Endothelial cell of umbilical vein (primary cell): ENCODE measurements at regions not wholly inside any gene's neighbourhood (a gene's known extent, or its start where the extent isn't known, plus 50 kb on each side); places are given as distances from the start of the nearest gene placed in this dataset.

ENCODE experiments used
- BruUV-seq: library from RNA; stranded (reverse); fragments of 400-500 nt; replicated peaks from 2 replicates; lab custom pipeline; 2021; lab: Mats Ljungman, UMichigan
- CTCF ChIA-PET: fragments of 300-600, 350-600 bp; sonication (Branson Sonifier 250); formaldehyde crosslinking; loops from one replicate; lab custom pipeline; 2021; ENCODE audit warnings: antibody characterized with exemption, inconsistent platforms; lab: Charles Lee
- POLR2A ChIA-PET: fragments of 300-600, 350-600 bp; sonication (Branson Sonifier 250); formaldehyde crosslinking; loops from one replicate; lab custom pipeline; 2021; ENCODE audit warnings: antibody characterized with exemption, inconsistent platforms; lab: Charles Lee
- DNase-seq: peaks from one replicate; pipeline ENCODE4 v3.0.0-alpha.2; 2011; ENCODE audit warnings: low read depth, low spot score
- FAIRE-seq: peaks from 2 replicates; lab custom pipeline; 2011; peaks lifted over from hg19 to GRCh38; lab: Jason Lieb, UNC
- H2AFZ ChIP-seq: 2 replicates; pipeline ENCODE4 v1.6.0; 2012; ENCODE audit warnings: low read depth, low read length, control low read depth, inconsistent platforms
- H3K27ac ChIP-seq: 2 replicates; pipeline ENCODE4 v1.5.1; 2011; ENCODE audit warnings: low read depth, mild to moderate bottlenecking, control low read depth, low read length, moderate library complexity; ENCODE audit not compliant: insufficient read depth
- H3K27me3 ChIP-seq, 2 experiments: 2 replicates each; pipeline versions ENCODE4 v1.6.0 to v1.6.1; 2011; ENCODE audit warnings: low read length in 2 of 2, mixed read lengths in 1 of 2; ENCODE audit not compliant: control insufficient read depth in 2 of 2, insufficient read depth in 2 of 2
- H3K36me3 ChIP-seq, 2 experiments: 2 replicates in 1 of 2; 3 replicates in 1 of 2; pipeline ENCODE4 v1.5.1; 2011; ENCODE audit warnings: low read length in 2 of 2, mild to moderate bottlenecking in 1 of 2, moderate library complexity in 1 of 2; ENCODE audit not compliant: control insufficient read depth in 2 of 2, insufficient read depth in 2 of 2; ENCODE audit errors: extremely low read depth in 1 of 2
- H3K4me1 ChIP-seq: 3 replicates; pipeline ENCODE4 v1.5.1; 2011; ENCODE audit warnings: mild to moderate bottlenecking, low read length; ENCODE audit not compliant: control insufficient read depth, insufficient read depth; ENCODE audit errors: extremely low read depth
- H3K4me2 ChIP-seq: 2 replicates; pipeline ENCODE4 v1.6.1; 2011; ENCODE audit warnings: low read length, control low read depth, mixed read lengths; ENCODE audit not compliant: insufficient read depth
- H3K4me3 ChIP-seq, 3 experiments: fragments of 200-600 bp in 1 of 3; sonication (generic), shearing (Covaris generic) in 1 of 3; replicated peaks in 1 of 3; 2 replicates each; pipeline ENCODE4 v1.5.1; 2011 to 2016; ENCODE audit warnings: control low read depth in 3 of 3, low read length in 3 of 3, mild to moderate bottlenecking in 2 of 3, inconsistent platforms in 1 of 3, low read depth in 1 of 3, moderate library complexity in 1 of 3; ENCODE audit not compliant: insufficient read depth in 1 of 3
- H3K79me2 ChIP-seq: 2 replicates; pipeline ENCODE4 v1.6.0; 2012; ENCODE audit warnings: low read length, inconsistent platforms; ENCODE audit not compliant: control insufficient read depth, insufficient read depth
- H3K9ac ChIP-seq: replicated peaks from 2 replicates; pipeline ENCODE3; 2011; ENCODE audit warnings: low read length, control low read depth; ENCODE audit not compliant: insufficient read depth; ENCODE audit errors: extremely low read depth
- H3K9me1 ChIP-seq: replicated peaks from 3 replicates; pipeline ENCODE4 v1.6.0; 2011; ENCODE audit warnings: mild to moderate bottlenecking, low read length; ENCODE audit not compliant: control insufficient read depth, insufficient read depth; ENCODE audit errors: extremely low read depth
- H3K9me3 ChIP-seq: replicated peaks from 2 replicates; pipeline ENCODE4 v1.5.1; 2012; ENCODE audit warnings: low read length, inconsistent platforms; ENCODE audit not compliant: control insufficient read depth, insufficient read depth
- H4K20me1 ChIP-seq: replicated peaks from 2 replicates; pipeline ENCODE3; 2011; ENCODE audit warnings: mild to moderate bottlenecking, low read length; ENCODE audit not compliant: control insufficient read depth, insufficient read depth; ENCODE audit errors: extremely low read depth
- EZH2 ChIP-seq: IDR thresholded peaks from 2 replicates; pipeline ENCODE4 v1.6.1; 2012; ENCODE audit warnings: borderline replicate concordance, low read depth, mild to moderate bottlenecking, moderate library complexity, low read length, inconsistent platforms; ENCODE audit not compliant: severe bottlenecking
- FOS ChIP-seq: IDR thresholded peaks from 2 replicates; pipeline ENCODE4 v1.6.1; 2011; ENCODE audit warnings: mild to moderate bottlenecking, low read length, moderate library complexity, borderline replicate concordance; ENCODE audit not compliant: insufficient read depth
- GATA2 ChIP-seq: IDR thresholded peaks from 2 replicates; pipeline ENCODE4 v1.7.0; 2011; ENCODE audit warnings: low read depth, mild to moderate bottlenecking, moderate library complexity, mixed read lengths, low read length; ENCODE audit not compliant: insufficient read length, insufficient read depth
- JUN ChIP-seq: IDR thresholded peaks from 2 replicates; pipeline ENCODE4 v1.6.1; 2011; ENCODE audit warnings: borderline replicate concordance, low read depth; ENCODE audit not compliant: insufficient read length, insufficient read depth
- MYC ChIP-seq: IDR thresholded peaks from one replicate; pipeline ENCODE4 v1.6.1; 2011; ENCODE audit warnings: mild to moderate bottlenecking, low read depth, low read length
- POLR2A ChIP-seq: IDR thresholded peaks from 2 replicates; pipeline ENCODE4 v1.6.1; 2012; ENCODE audit warnings: low read depth, mild to moderate bottlenecking, control low read depth, low read length
- POLR2AphosphoS5 ChIP-seq: IDR thresholded peaks from 2 replicates; pipeline ENCODE4 v1.6.1; 2012; ENCODE audit warnings: low read depth, mild to moderate bottlenecking, control low read depth, low read length, moderate library complexity; ENCODE audit not compliant: insufficient read depth
- dilution Hi-C: fragments of 300-500 bp; cut with MboI; formaldehyde crosslinking; loops from one replicate; pipeline ENCODE4 v1.15.0; 2019; ENCODE audit warnings: low sequenced_read_pairs; ENCODE audit not compliant: extremely low pct_ligation_motif_present
- intact Hi-C: fragments of 100-400 bp; cut with micrococcal nuclease; formaldehyde crosslinking; loops from one replicate; pipeline ENCODE4 v1.10.0; 2022
- TF ChIP-seq, protein P1 (sequence below), 2 donors: IDR thresholded peaks; 1 replicate in 1 of 2; 2 replicates in 1 of 2; pipeline ENCODE4 v1.5.1; 2011; ENCODE audit warnings: low read length in 2 of 2, mild to moderate bottlenecking in 2 of 2, moderate library complexity in 2 of 2, control low read depth in 1 of 2, inconsistent platforms in 1 of 2, low read depth in 1 of 2; ENCODE audit not compliant: insufficient read depth in 1 of 2; ENCODE audit errors: extremely low read depth in 1 of 2
- TF ChIP-seq, protein P2 (sequence below): IDR thresholded peaks from 2 replicates; pipeline ENCODE4 v1.6.1; 2011; ENCODE audit not compliant: insufficient read depth, insufficient read length

DNA sequence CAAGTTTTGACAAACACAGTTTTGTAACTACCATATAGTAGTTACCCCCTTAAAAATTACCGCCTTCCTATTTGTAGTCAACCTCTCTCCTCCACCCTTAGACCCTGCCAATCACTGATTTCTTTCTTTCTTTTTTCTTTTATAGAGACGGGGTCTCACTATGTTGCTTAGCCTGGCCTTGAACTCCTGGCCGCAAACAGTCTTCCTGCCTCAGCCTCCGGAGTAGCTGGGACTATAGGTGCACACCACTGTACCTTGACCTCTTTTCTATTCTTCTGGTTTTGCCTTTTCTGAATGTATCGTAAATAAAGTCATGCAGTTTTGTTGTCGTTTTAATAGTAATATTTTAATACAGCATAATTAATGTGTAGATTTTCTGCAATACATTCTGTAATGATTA is 460.3 kb downstream of the EPM2A start:
- Histone ChIP-seq H3K9me3 (no peaks in the 10 kb centered on the region), H2AFZ (no peak overlapping the region), H3K36me3 (no peaks in the 10 kb centered on the region), H3K79me2 (no peaks in the 10 kb centered on the region), H3K4me1 (no peaks in the 10 kb centered on the region), H3K27me3 (no peaks in the 10 kb centered on the region), H4K20me1 (no peaks in the 10 kb centered on the region), H3K9me1 (no peaks in the 10 kb centered on the region), H3K27ac (no peak overlapping the region), H3K9ac (no peak overlapping the region), H3K4me3 (no peak overlapping the region), H3K4me2 (no peak overlapping the region)
- intact Hi-C loops (no loop called here), dilution Hi-C loops (no loop called here)
- TF ChIP-seq JUN (no peak), FOS (no peak), MYC (no peak), POLR2AphosphoS5 (no peak), POLR2A (no peak)
- TF ChIP-seq, protein P1, sequence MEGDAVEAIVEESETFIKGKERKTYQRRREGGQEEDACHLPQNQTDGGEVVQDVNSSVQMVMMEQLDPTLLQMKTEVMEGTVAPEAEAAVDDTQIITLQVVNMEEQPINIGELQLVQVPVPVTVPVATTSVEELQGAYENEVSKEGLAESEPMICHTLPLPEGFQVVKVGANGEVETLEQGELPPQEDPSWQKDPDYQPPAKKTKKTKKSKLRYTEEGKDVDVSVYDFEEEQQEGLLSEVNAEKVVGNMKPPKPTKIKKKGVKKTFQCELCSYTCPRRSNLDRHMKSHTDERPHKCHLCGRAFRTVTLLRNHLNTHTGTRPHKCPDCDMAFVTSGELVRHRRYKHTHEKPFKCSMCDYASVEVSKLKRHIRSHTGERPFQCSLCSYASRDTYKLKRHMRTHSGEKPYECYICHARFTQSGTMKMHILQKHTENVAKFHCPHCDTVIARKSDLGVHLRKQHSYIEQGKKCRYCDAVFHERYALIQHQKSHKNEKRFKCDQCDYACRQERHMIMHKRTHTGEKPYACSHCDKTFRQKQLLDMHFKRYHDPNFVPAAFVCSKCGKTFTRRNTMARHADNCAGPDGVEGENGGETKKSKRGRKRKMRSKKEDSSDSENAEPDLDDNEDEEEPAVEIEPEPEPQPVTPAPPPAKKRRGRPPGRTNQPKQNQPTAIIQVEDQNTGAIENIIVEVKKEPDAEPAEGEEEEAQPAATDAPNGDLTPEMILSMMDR (IDR thresholded peaks at IDR 0.05; ENCODE audit: extremely low read depth in 1 of 2, insufficient read depth in 1 of 2, low read depth in 1 of 2, low read length in 2 of 2) = no peak
- TF ChIP-seq, protein P2, sequence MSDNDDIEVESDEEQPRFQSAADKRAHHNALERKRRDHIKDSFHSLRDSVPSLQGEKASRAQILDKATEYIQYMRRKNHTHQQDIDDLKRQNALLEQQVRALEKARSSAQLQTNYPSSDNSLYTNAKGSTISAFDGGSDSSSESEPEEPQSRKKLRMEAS = no peak
- POLR2A ChIA-PET = no interaction called here
- CTCF ChIA-PET = no interaction called here
- no TSS peak for BruUV-seq
- no peak for FAIRE-seq
- DNase-seq = no peak

DNA sequence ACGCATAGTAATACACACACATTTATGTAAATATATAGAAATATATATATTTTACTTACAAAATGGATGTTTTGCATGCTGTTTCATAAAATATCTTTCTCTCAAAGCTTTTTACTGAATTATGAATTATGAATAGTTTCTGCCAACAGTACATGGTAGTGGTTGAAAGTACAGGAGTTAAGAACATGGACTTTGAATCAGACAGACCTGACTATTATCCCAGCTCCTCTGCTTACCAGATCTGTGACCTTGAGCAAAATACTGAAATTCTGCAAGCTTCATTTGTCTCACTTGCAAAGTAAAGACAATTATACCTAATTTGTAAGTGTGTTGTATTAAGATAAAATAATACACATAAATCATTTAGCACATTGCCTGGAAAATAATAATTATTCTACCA is 459.5 kb downstream of the EPM2A start:
- Histone ChIP-seq H3K4me1 (no peaks in the 10 kb centered on the region), H3K36me3 (no peaks in the 10 kb centered on the region), H3K79me2 (no peaks in the 10 kb centered on the region), H3K9me1 (no peaks in the 10 kb centered on the region), H3K9ac (no peak overlapping the region), H3K9me3 (no peaks in the 10 kb centered on the region), H3K27me3 (no peaks in the 10 kb centered on the region), H3K4me3 (no peak overlapping the region), H3K27ac (no peak overlapping the region), H3K4me2 (no peak overlapping the region), H2AFZ (no peak overlapping the region), H4K20me1 (no peaks in the 10 kb centered on the region)
- ChIA-PET POLR2A (no interaction called here), CTCF (interaction anchor here (0.7 kb wide), 1 partner anchor 21 kb away, joined by 3 read pairs; no protein-coding TSS in a partner anchor)
- DNase-seq = no peak
- BruUV-seq = no TSS peak
- intact Hi-C loops (no loop called here), dilution Hi-C loops (no loop called here)
- FAIRE-seq = no peak
- TF ChIP-seq MYC = no peak
- no peak for TF ChIP-seq GATA2
- TF ChIP-seq JUN = no peak
- TF ChIP-seq FOS = no peak
- TF ChIP-seq EZH2 = no peak
- TF ChIP-seq, protein P2 = no peak
- TF ChIP-seq, protein P1 (IDR thresholded peaks at IDR 0.05; ENCODE audit: extremely low read depth in 1 of 2, insufficient read depth in 1 of 2, low read depth in 1 of 2, low read length in 2 of 2) = no peak
- TF ChIP-seq POLR2A = no peak
- TF ChIP-seq POLR2AphosphoS5 = no peak
